ENCODE measurements at regions not wholly inside any gene's neighbourhood (a gene's known extent, or its start where the extent isn't known, plus 50 kb on each side); places are given as distances from the start of the nearest gene placed in this dataset.

- no peak overlapping the region for H3K4me3 ChIP-seq
- H3K9me3 ChIP-seq (replicated peaks; ENCODE audit: control insufficient read depth, insufficient read depth, low read depth, low read length), result 0 out of 2 replicates have a peak, but pooled peaks cover 2% of the 10 kb centered on the region
- CTCF ChIA-PET (ENCODE audit: low intra/inter-chr PET ratio), result no interaction called here
- H3K79me2 ChIP-seq (ENCODE audit: control insufficient read depth, insufficient read depth, low read length), result no peaks in the 10 kb centered on the region
- H3K27me3 ChIP-seq (ENCODE audit: control insufficient read depth in 2 of 2, insufficient read depth in 2 of 2, low read length in 2 of 2), result no peaks in the 10 kb centered on the region
- no peaks in the 10 kb centered on the region for H3K4me1 ChIP-seq (replicated peaks in 1 of 2; ENCODE audit: control insufficient read depth in 2 of 2, insufficient read depth in 2 of 2, low read length in 2 of 2)
- WGBS (ENCODE audit: insufficient coverage, low coverage, missing lambda C conversion rate), result 0% methylated on average over 2 of the region's 2 CpGs
- no peak overlapping the region for H3K9ac ChIP-seq (ENCODE audit: insufficient read depth in 1 of 2, low read depth in 2 of 2, low read length in 2 of 2)
- TF ChIP-seq POLR2B (IDR thresholded peaks at IDR 0.05; ENCODE audit: low read depth, partially characterized antibody) (no peak), ZNF347 (CRISPR knock-in tag; IDR thresholded peaks at IDR 0.05; ENCODE audit: low read depth) (no peak), RFX7 (CRISPR knock-in tag; IDR thresholded peaks at IDR 0.05) (no peak), SNIP1 (IDR thresholded peaks at IDR 0.05; ENCODE audit: low read depth) (no peak), NONO (IDR thresholded peaks at IDR 0.05; ENCODE audit: low read depth in 2 of 2, low read length in 1 of 2) (no peak), THRAP3 (IDR thresholded peaks at IDR 0.05; ENCODE audit: borderline replicate concordance) (no peak), ELK3 (CRISPR knock-in tag; IDR thresholded peaks at IDR 0.05) (no peak), CREBBP (IDR thresholded peaks at IDR 0.05; ENCODE audit: low read depth, low read length) (no peak), KDM2B (CRISPR knock-in tag; IDR thresholded peaks at IDR 0.05) (no peak), ZNF668 (CRISPR knock-in tag; IDR thresholded peaks at IDR 0.05) (no peak), PTBP1 (IDR thresholded peaks at IDR 0.05; ENCODE audit: low read depth, low read length) (no peak), SMARCC2 (IDR thresholded peaks at IDR 0.05; ENCODE audit: low read depth) (no peak), DMBX1 (CRISPR knock-in tag; IDR thresholded peaks at IDR 0.05; ENCODE audit: borderline replicate concordance) (no peak), LEF1 (IDR thresholded peaks at IDR 0.05) (no peak), POLR2A (conservative IDR thresholded peaks at IDR 0.05) (no peak), MBD1 (CRISPR knock-in tag; IDR thresholded peaks at IDR 0.05) (no peak)
- ATAC-seq, result no peak
- no peak overlapping the region for H2AFZ ChIP-seq (ENCODE audit: low read depth, low read length)
- no peaks in the 10 kb centered on the region for H3K9me1 ChIP-seq (ENCODE audit: control insufficient read depth, insufficient read depth, low read length)
- H3K27ac ChIP-seq (ENCODE audit: extremely low read depth, low read depth, low read length), result no peak overlapping the region
- in situ Hi-C loops (cut with MboI), result no loop called here
- intact Hi-C loops (cut with micrococcal nuclease), result no loop called here
- no peaks in the 10 kb centered on the region for H3K36me3 ChIP-seq (ENCODE audit: control insufficient read depth, insufficient read depth, low read length)
- no TSS peak for BruUV-seq (replicated peaks)
- no peaks in the 10 kb centered on the region for H4K20me1 ChIP-seq (replicated peaks; ENCODE audit: control insufficient read depth, insufficient read depth, low read length)
- DNase-seq (ENCODE audit: extremely low read depth in 1 of 4, low spot score in 3 of 4), result no peak
- FAIRE-seq, result no peak
- no peak overlapping the region for H3K4me2 ChIP-seq (ENCODE audit: insufficient read depth, low read length)
- POLR2A ChIA-PET, result no interaction called here
These were observed 353.1 kb upstream of the ANO5 start for GRCh38 chr11:21839796-21840195.
